Epithelial cell of proximal tubule (primary cell): ENCODE measurements at regions not wholly inside any gene's neighbourhood (a gene's known extent, or its start where the extent isn't known, plus 50 kb on each side); places are given as distances from the start of the nearest gene placed in this dataset.
A peak's percentile ranks its signal among the peaks of the same experiment; 100 is the strongest.

Experiments
- DNase-seq: peaks from one replicate; pipeline ENCODE4 v3.0.0-alpha.2; 2011; ENCODE audit warnings: low read depth
- H3K4me3 ChIP-seq: 2 replicates; pipeline ENCODE4 v1.5.1; 2011; ENCODE audit warnings: low read depth, mild to moderate bottlenecking, low read length
- TF ChIP-seq, protein P1 (sequence below): conservative IDR thresholded peaks from 2 replicates; pipeline ENCODE4 v1.5.1; 2012; ENCODE audit warnings: low read depth, mild to moderate bottlenecking, low read length

DNA sequence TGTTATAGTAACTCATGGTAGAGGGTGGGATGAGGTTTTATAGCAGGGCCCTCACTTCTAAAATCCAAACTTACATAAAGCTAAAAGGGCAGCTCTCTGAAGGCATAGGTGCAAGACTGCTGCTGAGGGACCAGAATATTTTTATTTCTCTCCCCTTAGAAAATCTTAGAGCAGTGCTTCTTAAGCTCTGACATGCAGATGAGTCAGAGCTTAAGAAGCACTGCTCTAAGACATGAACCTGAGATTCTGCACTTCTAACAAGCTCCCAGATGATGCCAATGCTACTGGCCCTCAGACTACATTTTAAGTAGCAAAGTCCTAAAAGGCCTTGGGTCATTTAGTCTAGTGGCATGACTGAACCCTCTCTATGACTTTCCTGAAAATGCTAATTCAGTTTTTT lies 97.6 kb upstream of the SPRY4 start:
- DNase-seq = peak; percentile 13
- H3K4me3 ChIP-seq = no peak overlapping the region
- TF ChIP-seq, protein P1, sequence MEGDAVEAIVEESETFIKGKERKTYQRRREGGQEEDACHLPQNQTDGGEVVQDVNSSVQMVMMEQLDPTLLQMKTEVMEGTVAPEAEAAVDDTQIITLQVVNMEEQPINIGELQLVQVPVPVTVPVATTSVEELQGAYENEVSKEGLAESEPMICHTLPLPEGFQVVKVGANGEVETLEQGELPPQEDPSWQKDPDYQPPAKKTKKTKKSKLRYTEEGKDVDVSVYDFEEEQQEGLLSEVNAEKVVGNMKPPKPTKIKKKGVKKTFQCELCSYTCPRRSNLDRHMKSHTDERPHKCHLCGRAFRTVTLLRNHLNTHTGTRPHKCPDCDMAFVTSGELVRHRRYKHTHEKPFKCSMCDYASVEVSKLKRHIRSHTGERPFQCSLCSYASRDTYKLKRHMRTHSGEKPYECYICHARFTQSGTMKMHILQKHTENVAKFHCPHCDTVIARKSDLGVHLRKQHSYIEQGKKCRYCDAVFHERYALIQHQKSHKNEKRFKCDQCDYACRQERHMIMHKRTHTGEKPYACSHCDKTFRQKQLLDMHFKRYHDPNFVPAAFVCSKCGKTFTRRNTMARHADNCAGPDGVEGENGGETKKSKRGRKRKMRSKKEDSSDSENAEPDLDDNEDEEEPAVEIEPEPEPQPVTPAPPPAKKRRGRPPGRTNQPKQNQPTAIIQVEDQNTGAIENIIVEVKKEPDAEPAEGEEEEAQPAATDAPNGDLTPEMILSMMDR = no peak

DNA sequence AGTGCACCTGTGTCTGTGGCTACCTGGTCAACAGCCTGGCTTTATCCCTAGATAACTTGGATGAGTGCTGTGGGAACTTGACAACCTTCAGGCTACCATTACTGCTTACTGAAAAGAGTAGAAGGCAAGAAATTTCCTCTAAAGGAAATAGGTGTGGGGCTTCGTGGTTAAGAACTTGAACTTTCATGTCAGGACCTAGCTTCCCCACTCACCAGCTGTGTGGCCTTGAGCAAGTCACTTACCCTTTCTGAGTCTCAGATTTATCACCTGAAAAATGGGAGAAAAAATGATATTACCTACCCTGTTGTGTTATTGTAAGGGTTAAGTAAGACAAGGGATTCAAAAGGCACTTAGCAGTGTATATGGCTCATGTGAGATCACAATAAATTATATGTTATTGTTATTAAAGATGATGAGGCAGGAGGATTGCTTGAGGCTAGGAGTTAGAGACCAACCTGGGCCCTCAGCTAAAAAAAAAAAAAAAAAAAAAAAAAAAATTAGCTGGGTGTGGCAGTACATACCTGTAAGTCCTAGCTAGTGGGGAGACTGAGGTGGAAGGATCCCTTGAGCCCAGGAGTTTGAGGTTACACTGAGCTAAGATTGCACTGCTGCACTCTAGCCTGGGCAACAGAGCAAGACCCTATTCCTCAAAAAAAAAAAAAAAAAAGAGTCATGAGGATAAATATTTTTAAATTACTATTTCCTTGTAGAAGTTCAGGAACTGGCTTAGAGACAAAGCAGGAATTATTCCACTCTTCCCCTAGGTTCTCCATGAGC lies 97.0 kb upstream of the SPRY4 start:
- no peak overlapping the region for H3K4me3 ChIP-seq
- TF ChIP-seq, protein P1 = no peak
- DNase-seq = no peak

DNA sequence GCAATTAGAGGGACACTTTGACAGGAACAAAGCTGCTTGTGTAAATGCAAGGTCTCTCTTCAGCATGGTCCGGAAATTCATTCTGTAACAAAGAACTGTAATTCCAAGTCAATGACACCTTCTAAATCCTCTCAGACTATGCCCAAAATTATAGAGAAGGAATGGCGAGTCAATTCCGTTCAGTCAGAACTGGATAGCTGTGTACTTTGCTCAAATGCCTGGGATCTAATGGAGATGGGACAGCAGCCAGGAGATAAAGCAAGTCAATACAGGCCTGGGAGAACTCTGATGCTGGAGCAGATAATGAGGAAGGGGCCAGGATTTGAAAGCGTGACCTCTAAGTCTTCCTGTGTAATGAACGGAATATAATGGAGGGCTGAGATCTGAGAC lies 96.4 kb upstream of the SPRY4 start:
- TF ChIP-seq, protein P1 = no peak
- DNase-seq = no peak
- H3K4me3 ChIP-seq = no peak overlapping the region

GRCh38 chr5:142420561-142421227 lies 95.9 kb upstream of the SPRY4 start:
- no peak overlapping the region for H3K4me3 ChIP-seq
- no peak for DNase-seq

DNA sequence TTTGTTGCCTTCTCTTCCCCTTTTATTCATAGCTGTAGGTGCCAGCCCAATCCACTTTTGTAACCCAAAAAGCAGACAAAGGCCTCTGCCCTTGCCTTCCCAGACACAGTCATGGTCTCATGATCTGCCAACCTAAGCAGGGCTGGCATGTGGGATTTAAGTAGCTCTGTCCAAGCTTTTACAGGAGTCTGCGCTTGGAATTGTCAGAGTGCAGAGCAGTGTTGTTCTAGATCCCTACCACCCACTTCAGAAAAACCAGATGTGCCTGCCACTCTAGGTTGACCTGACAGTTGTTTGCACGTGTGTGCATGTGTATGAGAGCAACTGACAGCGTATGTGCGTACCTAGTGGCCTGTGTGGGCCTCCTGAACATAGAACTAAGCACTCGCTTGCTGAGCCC lies 87.8 kb upstream of the SPRY4 start:
- TF ChIP-seq, protein P1 = no peak
- H3K4me3 ChIP-seq = no peak overlapping the region
- DNase-seq = no peak

More at GRCh38 chr5:142420561-142421227, 95.9 kb upstream of the SPRY4 start:
- TF ChIP-seq, protein P1 = no peak

GRCh38 chr5:142411656-142412425 lies 87.0 kb upstream of the SPRY4 start:
- TF ChIP-seq, protein P1 = no peak
- H3K4me3 ChIP-seq = no peak overlapping the region
- no peak for DNase-seq
